GM21381 (cell line): ENCODE measurements at regions not wholly inside any gene's neighbourhood (a gene's known extent, or its start where the extent isn't known, plus 50 kb on each side); places are given as distances from the start of the nearest gene placed in this dataset.

ENCODE experiments used
- ATAC-seq: cut with Tn5 transposase; IDR thresholded peaks from one replicate; pipeline ENCODE4 v1.9.1; 2021; ENCODE audit warnings: mild to moderate bottlenecking, moderate library complexity; ENCODE audit not compliant: unreplicated experiment

DNA sequence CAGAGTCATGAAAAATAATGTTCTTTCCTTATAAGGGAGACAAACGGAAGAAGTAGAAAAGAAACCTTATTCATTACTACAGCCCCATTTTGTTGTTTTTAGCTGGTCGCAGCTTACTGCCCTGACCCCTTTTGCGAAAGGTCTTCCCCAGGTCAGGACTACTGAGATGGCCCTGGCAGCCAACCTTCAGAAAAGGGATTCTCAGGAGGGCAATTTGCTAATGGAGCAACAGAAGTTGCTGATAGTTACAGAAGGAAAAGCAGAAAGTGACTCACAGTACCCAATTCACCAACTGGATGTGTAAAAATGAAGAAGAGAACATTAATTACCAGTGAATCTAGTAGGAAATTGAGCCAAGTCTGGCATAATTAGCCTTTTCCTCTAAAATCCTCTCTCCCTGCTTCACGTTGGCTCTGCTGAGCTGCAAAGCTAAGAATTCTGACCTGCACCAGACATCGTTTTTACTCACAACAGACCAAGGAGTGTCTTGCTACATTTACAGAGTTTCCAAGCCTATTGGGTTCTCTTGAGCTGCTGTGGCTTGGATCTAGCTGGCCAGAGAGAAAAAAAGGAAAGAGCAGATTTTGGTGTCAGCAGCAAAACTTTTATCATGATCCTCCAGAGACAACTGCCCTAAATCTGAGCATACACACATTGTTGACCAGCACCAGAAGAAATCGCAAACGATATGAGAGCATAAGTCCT lies 499.9 kb upstream of the FZD8 start:
- ATAC-seq = no peak

GRCh38 chr10:36129051-36129450 lies 487.0 kb upstream of the FZD8 start:
- ATAC-seq = no peak

GRCh38 chr10:36126076-36126475 lies 484.0 kb upstream of the FZD8 start:
- ATAC-seq = no peak

GRCh38 chr10:36119455-36119854 lies 477.4 kb upstream of the FZD8 start:
- no peak for ATAC-seq

GRCh38 chr10:36118314-36118713 lies 476.2 kb upstream of the FZD8 start:
- no peak for ATAC-seq

GRCh38 chr10:36117890-36118289 lies 475.8 kb upstream of the FZD8 start:
- ATAC-seq = no peak

GRCh38 chr10:36117231-36117630 lies 475.1 kb upstream of the FZD8 start:
- no peak for ATAC-seq

GRCh38 chr10:36116731-36117130 lies 474.6 kb upstream of the FZD8 start:
- no peak for ATAC-seq

DNA sequence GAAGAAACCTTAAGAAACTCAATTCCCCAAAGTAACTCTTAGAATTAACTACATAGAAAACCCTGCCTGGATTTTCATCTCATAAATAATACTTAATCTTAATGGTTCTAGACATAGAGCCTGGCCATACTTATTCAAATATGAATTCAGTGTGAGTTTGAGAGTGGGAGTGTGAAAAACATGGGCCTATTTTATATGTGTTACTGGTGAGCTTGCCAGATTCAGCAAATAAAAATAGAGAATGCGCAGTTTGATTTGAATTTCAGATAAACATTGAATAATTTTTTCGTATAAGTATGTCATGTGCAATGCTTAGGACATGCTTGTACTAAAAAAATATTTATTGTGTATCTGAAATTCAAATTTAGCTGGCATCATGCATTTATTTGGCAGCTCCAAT lies 473.9 kb upstream of the FZD8 start:
- no peak for ATAC-seq

GRCh38 chr10:36115364-36115763 lies 473.3 kb upstream of the FZD8 start:
- no peak for ATAC-seq

GRCh38 chr10:36114913-36115312 lies 472.8 kb upstream of the FZD8 start:
- no peak for ATAC-seq

GRCh38 chr10:36114141-36114540 lies 472.0 kb upstream of the FZD8 start:
- no peak for ATAC-seq

DNA sequence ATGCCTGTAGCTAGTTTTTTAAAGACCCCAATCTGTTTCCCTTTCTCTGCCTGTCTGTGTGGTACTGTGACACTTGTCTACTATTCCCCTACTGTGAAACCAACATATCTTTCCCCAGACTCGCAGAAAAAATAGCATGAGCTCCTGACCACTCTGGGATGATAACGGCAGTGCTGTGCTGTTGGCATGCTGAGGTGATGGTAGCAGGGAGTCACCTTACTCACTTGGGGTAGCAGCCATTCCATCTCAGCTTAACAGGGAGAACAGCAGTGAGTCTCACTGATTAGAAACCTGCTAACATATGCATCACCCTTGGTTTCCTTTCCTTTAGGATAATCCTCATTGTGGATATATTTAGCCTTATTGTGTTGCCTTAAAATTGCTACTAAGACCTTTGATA lies 469.6 kb upstream of the FZD8 start:
- ATAC-seq = no peak

DNA sequence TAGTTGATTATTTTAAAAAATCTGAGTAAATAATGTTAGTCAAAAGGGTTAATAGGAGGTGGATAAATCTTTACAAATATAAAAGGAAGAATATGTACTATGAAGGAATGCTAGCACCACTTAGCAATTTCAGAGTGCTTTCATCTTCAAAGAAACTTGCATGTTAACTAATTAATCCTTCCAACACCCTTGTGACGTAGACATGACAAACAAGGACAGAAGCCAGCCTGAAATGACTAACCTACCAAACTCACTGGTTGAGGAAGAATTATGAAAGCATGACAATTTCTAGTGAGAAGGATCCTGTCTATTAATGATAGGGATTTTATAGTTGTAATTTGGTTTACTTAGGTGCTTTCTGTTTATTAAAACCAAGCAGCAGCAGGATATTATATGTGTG lies 468.0 kb upstream of the FZD8 start:
- ATAC-seq = no peak

DNA sequence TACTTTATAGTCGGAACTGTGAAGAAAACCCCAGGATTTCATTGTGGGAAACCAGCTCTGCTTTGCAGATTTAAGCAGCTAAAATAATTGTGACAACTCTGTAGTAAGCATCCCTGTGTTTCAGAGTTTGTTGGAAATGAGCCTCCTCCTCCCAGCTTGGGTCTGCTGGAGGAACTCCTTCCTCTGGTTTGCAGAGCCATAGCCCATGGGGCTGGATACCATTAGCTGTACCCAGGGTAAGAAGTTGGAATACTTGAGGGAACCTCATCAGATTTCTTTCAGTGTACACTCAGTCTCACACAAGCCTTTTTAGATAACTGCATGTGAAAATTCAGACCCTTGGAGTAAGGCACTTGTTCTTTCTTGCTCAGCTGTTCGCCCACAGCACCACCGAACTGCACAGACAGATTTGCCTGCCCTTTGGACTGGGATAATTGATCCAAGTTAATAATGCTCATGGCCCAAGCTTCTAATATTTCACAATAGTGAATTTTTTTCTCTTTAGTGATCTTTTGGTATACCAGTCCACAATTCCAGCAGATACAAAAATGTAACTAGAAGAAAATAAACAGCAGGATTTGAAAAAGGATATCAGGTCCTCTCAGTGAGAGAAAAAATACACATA lies 467.4 kb upstream of the FZD8 start:
- ATAC-seq = no peak

GRCh38 chr10:36097696-36098095 lies 455.6 kb upstream of the FZD8 start:
- ATAC-seq = no peak

GRCh38 chr10:36096576-36096975 lies 454.5 kb upstream of the FZD8 start:
- ATAC-seq = no peak

- no peak for ATAC-seq
Measured at GRCh38 chr10:36094096-36094495, 452.0 kb upstream of the FZD8 start.

- no peak for ATAC-seq
Measured at GRCh38 chr10:36092116-36092515, 450.0 kb upstream of the FZD8 start.

DNA sequence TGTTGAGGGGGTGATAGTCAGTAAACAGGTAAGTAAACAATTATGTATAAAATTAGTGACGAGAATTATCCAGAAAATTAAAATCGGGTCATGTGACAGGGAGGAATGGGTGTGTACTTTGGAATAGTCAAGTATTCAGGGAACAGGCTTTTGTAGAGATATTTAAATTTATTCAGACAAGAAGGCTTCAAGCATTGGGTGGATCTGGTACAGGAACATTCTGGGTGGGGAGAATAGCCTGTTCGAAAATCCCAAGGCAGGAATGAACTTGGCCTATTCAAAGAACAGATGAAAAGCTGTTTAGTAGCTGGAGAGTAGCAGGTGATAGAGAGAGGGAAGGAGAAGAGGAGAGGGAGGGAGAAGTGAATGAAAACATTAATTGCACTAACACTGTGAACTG lies 448.9 kb upstream of the FZD8 start:
- ATAC-seq = no peak

GRCh38 chr10:36089790-36090440 lies 447.8 kb upstream of the FZD8 start:
- ATAC-seq = no peak
